SJSA1 (cell line): ENCODE measurements at regions not wholly inside any gene's neighbourhood (a gene's known extent, or its start where the extent isn't known, plus 50 kb on each side); places are given as distances from the start of the nearest gene placed in this dataset.

Experiments
- DNase-seq, 2 experiments: peaks; one replicate each; pipeline ENCODE4 v3.0.0-alpha.2; 2015 to 2020; ENCODE audit warnings: low spot score in 2 of 2, low read depth in 1 of 2
- H3K27ac ChIP-seq: fragments of 250-450 bp; sonication (Bioruptor Pico); 2 replicates; pipeline ENCODE4 v1.5.1; 2020; ENCODE audit warnings: mild to moderate bottlenecking, moderate library complexity
- H3K27me3 ChIP-seq: fragments of 250-450 bp; sonication (Bioruptor Pico); replicated peaks from 2 replicates; pipeline ENCODE4 v1.5.1; 2020; ENCODE audit warnings: mild to moderate bottlenecking, moderate library complexity
- H3K36me3 ChIP-seq: fragments of 250-450 bp; sonication (Bioruptor Pico); 2 replicates; pipeline ENCODE4 v1.5.1; 2020; ENCODE audit warnings: mild to moderate bottlenecking
- H3K4me1 ChIP-seq: fragments of 250-450 bp; sonication (Bioruptor Pico); replicated peaks from 2 replicates; pipeline ENCODE4 v1.6.1; 2021; ENCODE audit warnings: mild to moderate bottlenecking
- H3K4me3 ChIP-seq: fragments of 250-450 bp; sonication (Bioruptor Pico); 2 replicates; pipeline ENCODE4 v1.5.1; 2020; ENCODE audit warnings: mild to moderate bottlenecking
- H3K9me3 ChIP-seq: fragments of 250-450 bp; sonication (Bioruptor Pico); replicated peaks from 2 replicates; pipeline ENCODE4 v1.5.1; 2020; ENCODE audit warnings: mild to moderate bottlenecking

DNA sequence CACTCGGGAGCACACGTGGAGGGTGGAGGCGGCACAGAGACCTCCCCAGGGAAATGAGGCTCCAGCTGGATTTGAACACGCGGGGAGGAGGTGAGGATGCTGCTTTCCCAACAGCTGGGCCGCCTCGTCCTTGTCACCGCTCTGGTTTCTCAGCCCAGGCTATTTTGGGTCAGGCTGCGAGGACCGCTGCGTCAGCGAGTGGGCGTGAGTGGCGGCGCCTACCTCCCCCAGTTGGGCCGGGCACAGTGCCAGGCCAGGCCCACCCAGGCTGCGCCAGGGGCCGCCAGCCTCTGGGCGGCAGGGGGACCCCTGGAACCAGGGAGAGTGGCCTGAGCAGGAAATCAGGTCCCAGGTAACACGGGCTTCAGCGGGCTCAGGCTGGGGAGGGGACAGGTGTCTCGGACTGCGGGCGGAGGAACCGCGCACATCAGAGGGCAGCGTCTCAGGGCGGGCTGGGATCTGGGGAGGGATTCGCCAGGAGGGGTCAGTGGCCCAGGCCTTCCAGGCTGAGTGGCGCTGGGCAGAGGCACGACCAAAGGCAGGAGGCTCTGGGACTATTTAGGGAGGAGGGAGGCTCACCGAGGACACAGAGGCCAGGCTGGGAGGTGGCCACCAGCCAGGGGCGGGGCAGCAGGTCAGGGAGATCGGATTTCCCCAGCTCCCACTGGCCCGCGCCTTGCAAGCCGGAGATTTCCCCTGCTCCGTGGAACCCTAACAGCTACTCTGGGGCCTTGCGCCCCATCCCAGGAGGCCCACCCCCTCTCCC, 125.2 kb upstream of the RET start:
- H3K27me3 ChIP-seq: no peaks in the 10 kb centered on the region; the same call in 1 of the 2 replicates
- H3K4me1 ChIP-seq: no peaks in the 10 kb centered on the region
- no peak overlapping the region for H3K27ac ChIP-seq
- DNase-seq: peak in 1 of 2 experiments; percentile 30
- H3K9me3 ChIP-seq: no peaks in the 10 kb centered on the region
- H3K4me3 ChIP-seq: no peak overlapping the region
- H3K36me3 ChIP-seq: no peaks in the 10 kb centered on the region

DNA sequence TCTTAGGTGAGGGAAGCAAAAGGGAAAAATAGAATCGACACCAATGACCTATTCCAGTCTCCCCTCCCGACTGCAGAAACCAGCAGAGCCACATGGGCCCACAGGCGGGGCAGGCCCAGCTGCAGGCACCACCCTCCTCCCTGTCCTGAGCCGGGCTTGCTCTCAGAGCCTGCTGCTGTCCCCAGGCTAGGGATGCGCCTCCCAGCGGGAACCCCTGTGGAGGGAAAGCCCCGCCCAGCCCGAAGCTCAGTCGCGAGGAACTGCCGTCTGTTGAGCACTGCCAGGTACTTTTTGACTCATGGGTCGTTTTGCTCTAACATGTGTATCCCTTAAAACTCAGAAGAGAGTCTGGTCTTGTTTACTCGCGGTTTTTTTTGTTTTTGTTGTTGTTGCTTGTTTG, 124.5 kb upstream of the RET start:
- Histone ChIP-seq H3K4me3 (no peak overlapping the region), H3K9me3 (no peaks in the 10 kb centered on the region), H3K36me3 (no peaks in the 10 kb centered on the region), H3K27me3 (no peaks in the 10 kb centered on the region; the same call in 1 of the 2 replicates), H3K4me1 (no peaks in the 10 kb centered on the region), H3K27ac (no peak overlapping the region)
- DNase-seq: peak in 1 of 2 experiments; percentile 44

- DNase-seq: peak in 1 of 2 experiments; percentile 29
- Histone ChIP-seq H3K36me3 (no peaks in the 10 kb centered on the region), H3K4me3 (no peak overlapping the region), H3K4me1 (no peaks in the 10 kb centered on the region), H3K27me3 (no peaks in the 10 kb centered on the region; the same call in 1 of the 2 replicates), H3K27ac (no peak overlapping the region), H3K9me3 (no peaks in the 10 kb centered on the region)
Observed at GRCh38 chr10:42952931-42953683, 123.8 kb upstream of the RET start.

- no peaks in the 10 kb centered on the region for H3K9me3 ChIP-seq
- DNase-seq: peak in 1 of 2 experiments; percentile 31
Observed at GRCh38 chr10:42953684-42954674, 122.9 kb upstream of the RET start.

DNA sequence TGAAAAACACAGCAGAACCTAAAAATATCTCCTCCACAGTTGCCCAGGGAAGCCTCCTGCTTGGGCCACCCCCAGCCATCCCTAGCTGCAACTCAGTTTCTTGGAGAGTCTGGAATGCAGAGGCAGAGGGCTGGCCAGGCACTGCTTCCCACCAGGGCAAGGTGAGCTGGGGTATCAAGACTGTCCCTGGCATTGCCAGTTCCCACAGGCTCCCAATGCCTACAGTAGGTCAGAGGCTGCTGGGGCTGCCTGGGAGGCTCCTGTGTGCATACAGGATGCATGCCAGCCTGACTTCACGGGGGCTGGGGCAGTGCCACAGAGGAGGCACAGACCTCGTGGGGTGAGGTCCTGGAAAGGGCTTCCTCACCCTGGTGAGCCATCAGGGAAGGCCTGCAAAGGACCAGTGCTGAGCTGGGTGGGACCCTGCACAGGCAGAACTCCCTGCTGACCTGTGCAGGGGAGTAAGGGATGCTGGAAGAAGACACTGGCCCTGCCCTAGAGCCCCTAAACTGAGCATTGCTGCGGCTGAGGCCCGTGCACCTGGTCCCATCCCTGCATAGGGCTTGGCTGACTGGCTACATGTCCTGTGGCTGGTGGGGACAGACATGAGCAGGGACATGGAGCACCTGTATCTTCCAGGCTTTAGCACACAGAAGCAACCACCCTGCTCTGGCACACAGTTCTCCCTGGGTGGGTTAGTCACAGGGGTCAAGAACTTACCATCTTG, 121.9 kb upstream of the RET start:
- no peak overlapping the region for H3K4me3 ChIP-seq
- DNase-seq: peak in 1 of 2 experiments; percentile 26
- no peaks in the 10 kb centered on the region for H3K9me3 ChIP-seq
- no peak overlapping the region for H3K27ac ChIP-seq
- no peaks in the 10 kb centered on the region for H3K4me1 ChIP-seq
- H3K36me3 ChIP-seq: no peaks in the 10 kb centered on the region
- no peaks in the 10 kb centered on the region; the same call in 1 of the 2 replicates for H3K27me3 ChIP-seq

More at GRCh38 chr10:42953684-42954674, 122.9 kb upstream of the RET start:
- no peaks in the 10 kb centered on the region for H3K36me3 ChIP-seq
- no peak overlapping the region for H3K4me3 ChIP-seq
- H3K4me1 ChIP-seq: no peaks in the 10 kb centered on the region
- H3K27ac ChIP-seq: no peak overlapping the region
- no peaks in the 10 kb centered on the region; the same call in 1 of the 2 replicates for H3K27me3 ChIP-seq

DNA sequence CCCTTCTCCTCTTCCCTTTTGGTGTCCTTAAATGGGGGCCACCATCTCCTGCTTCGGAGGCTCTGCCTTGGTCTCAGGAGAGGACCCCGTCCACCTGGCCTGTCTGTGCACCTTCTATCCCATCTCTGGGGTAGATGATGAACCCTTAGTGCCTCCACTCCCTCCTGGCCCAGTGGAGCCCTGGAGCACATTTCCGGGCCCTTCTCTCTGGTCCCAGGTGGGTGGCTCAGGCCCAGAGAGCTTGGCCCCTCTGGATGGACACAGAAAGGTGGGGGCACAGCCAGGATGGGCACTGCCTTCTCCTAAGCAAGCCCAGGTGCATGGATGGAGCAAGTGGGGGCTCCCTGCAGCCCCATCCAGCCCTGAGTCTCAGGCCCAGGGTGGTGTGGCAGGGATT, 121.4 kb upstream of the RET start:
- no peak overlapping the region for H3K4me3 ChIP-seq
- no peak overlapping the region for H3K27ac ChIP-seq
- H3K4me1 ChIP-seq: no peaks in the 10 kb centered on the region
- no peaks in the 10 kb centered on the region for H3K9me3 ChIP-seq
- no peaks in the 10 kb centered on the region for H3K36me3 ChIP-seq
- DNase-seq: no peak
- H3K27me3 ChIP-seq: no peaks in the 10 kb centered on the region; the same call in 1 of the 2 replicates

- no peak for DNase-seq
- Histone ChIP-seq H3K4me3 (no peak overlapping the region), H3K9me3 (no peaks in the 10 kb centered on the region), H3K27me3 (no peaks in the 10 kb centered on the region; the same call in 1 of the 2 replicates), H3K4me1 (no peaks in the 10 kb centered on the region), H3K36me3 (no peaks in the 10 kb centered on the region), H3K27ac (no peak overlapping the region)
Observed at GRCh38 chr10:42956045-42956444, 120.8 kb upstream of the RET start.

GRCh38 chr10:42958142-42958868, 118.6 kb upstream of the RET start:
- H3K4me3 ChIP-seq: no peak overlapping the region
- no peaks in the 10 kb centered on the region for H3K9me3 ChIP-seq
- no peaks in the 10 kb centered on the region for H3K27me3 ChIP-seq
- H3K4me1 ChIP-seq: no peaks in the 10 kb centered on the region
- H3K27ac ChIP-seq: no peak overlapping the region
- no peak for DNase-seq
- no peaks in the 10 kb centered on the region for H3K36me3 ChIP-seq

DNA sequence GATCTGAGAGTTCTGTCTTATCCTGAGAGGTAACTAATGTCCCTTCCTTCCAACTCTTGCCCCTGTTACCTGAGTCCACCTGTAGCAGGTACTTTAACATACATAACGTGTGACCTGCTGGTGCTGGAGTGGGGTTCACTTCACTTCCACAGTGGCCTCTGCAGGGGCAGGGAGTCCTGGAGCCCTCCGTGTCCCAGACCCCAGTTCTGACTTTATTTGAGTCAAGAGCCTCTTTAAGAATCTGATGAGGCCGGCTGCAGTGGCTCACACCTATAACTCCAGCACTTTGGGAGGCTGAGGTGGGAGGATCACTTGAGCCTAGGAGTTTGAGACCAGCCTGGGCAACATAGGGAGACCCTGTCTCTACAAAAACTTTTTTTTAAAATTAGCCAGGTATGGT, 117.0 kb upstream of the RET start:
- H3K4me1 ChIP-seq: no peaks in the 10 kb centered on the region
- no peaks in the 10 kb centered on the region for H3K27me3 ChIP-seq
- DNase-seq: no peak
- no peaks in the 10 kb centered on the region for H3K9me3 ChIP-seq
- no peak overlapping the region for H3K27ac ChIP-seq
- H3K36me3 ChIP-seq: no peaks in the 10 kb centered on the region
- no peak overlapping the region for H3K4me3 ChIP-seq

DNA sequence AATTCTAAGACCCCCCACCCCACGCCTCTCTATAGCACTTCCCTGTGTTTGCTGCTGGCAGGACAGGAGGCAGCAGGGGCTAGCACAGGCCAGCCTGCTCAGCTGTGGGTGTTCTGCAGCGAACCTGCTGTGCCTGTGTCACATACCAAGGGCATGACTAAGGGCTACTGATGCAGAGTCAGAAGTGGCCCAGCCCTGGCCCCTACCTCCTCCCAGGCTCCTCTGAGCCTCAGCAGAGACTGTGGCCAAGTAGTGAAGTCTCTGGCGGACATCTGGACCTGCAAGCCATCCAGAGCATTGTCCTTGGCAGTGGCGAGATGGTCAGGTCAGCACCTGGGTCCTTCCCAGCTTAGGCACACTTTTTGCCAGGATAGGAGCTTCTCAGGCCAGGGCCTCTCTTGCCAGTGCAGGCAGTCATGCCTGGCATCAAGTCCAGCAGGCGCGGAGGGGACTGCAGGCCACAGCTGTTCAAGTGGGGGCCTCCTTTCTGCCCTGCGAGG, 116.3 kb upstream of the RET start:
- DNase-seq: peak in 1 of 2 experiments; percentile 45
- Histone ChIP-seq H3K36me3 (no peaks in the 10 kb centered on the region), H3K27ac (no peak overlapping the region), H3K27me3 (no peaks in the 10 kb centered on the region), H3K9me3 (no peaks in the 10 kb centered on the region), H3K4me1 (no peaks in the 10 kb centered on the region), H3K4me3 (no peak overlapping the region)

GRCh38 chr10:42960991-42961795, 115.7 kb upstream of the RET start:
- Histone ChIP-seq H3K36me3 (no peaks in the 10 kb centered on the region), H3K9me3 (no peaks in the 10 kb centered on the region), H3K27ac (no peak overlapping the region), H3K4me1 (no peaks in the 10 kb centered on the region), H3K4me3 (no peak overlapping the region), H3K27me3 (no peaks in the 10 kb centered on the region)
- no peak for DNase-seq

GRCh38 chr10:42961796-42962109, 115.1 kb upstream of the RET start:
- Histone ChIP-seq H3K27ac (no peak overlapping the region), H3K27me3 (no peaks in the 10 kb centered on the region)

More at GRCh38 chr10:42961796-42962109, 115.1 kb upstream of the RET start:
- H3K36me3 ChIP-seq: no peaks in the 10 kb centered on the region
- H3K4me3 ChIP-seq: no peak overlapping the region
- peak in 1 of 2 experiments; percentile 25 for DNase-seq
- no peaks in the 10 kb centered on the region for H3K4me1 ChIP-seq
- H3K9me3 ChIP-seq: no peaks in the 10 kb centered on the region
